Mesenchymal stem cell (in vitro differentiated cells and primary cell): ENCODE measurements at regions not wholly inside any gene's neighbourhood (a gene's known extent, or its start where the extent isn't known, plus 50 kb on each side); places are given as distances from the start of the nearest gene placed in this dataset.

Source experiments
- DNase-seq: peaks from one replicate; pipeline ENCODE4 v3.0.0-alpha.2; 2013
- H2AFZ ChIP-seq: one replicate; pipeline ENCODE4 v1.6.1; 2013; ENCODE audit warnings: low read depth, mild to moderate bottlenecking, control low read depth, inconsistent platforms, low read length, moderate library complexity
- H2AK5ac ChIP-seq: 2 replicates; pipeline ENCODE4 v1.6.1; 2013; ENCODE audit warnings: low read length, moderate library complexity, mild to moderate bottlenecking, inconsistent platforms; ENCODE audit not compliant: severe bottlenecking
- H2BK120ac ChIP-seq: one replicate; pipeline ENCODE4 v1.6.1; 2013; ENCODE audit warnings: low read depth, mild to moderate bottlenecking, inconsistent platforms, low read length, moderate library complexity
- H2BK12ac ChIP-seq, 2 experiments: one replicate each; pipeline ENCODE4 v1.6.1; 2013; ENCODE audit warnings: inconsistent platforms in 2 of 2, low read length in 2 of 2, mild to moderate bottlenecking in 2 of 2, moderate library complexity in 2 of 2, control low read depth in 1 of 2
- H2BK15ac ChIP-seq: one replicate; pipeline ENCODE4 v1.6.1; 2013; ENCODE audit warnings: mild to moderate bottlenecking, low read depth, inconsistent platforms; ENCODE audit not compliant: poor library complexity, severe bottlenecking
- H2BK5ac ChIP-seq: 2 replicates; pipeline ENCODE4 v1.6.1; 2013; ENCODE audit warnings: low read depth, mild to moderate bottlenecking, low read length, control low read depth, inconsistent platforms; ENCODE audit not compliant: poor library complexity, severe bottlenecking
- H3K14ac ChIP-seq, 2 experiments: one replicate each; pipeline ENCODE4 v1.6.1; 2013; ENCODE audit warnings: inconsistent platforms in 2 of 2, low read length in 2 of 2, control low read depth in 1 of 2, mild to moderate bottlenecking in 1 of 2, moderate library complexity in 1 of 2
- H3K18ac ChIP-seq, 2 experiments: one replicate each; pipeline ENCODE4 v1.6.1; 2013; ENCODE audit warnings: inconsistent platforms in 2 of 2, low read length in 2 of 2, control low read depth in 1 of 2, low read depth in 1 of 2, mild to moderate bottlenecking in 1 of 2
- H3K23ac ChIP-seq, 2 experiments: one replicate each; pipeline ENCODE4 v1.6.1; 2013; ENCODE audit warnings: inconsistent platforms in 2 of 2, low read length in 2 of 2, mild to moderate bottlenecking in 2 of 2, moderate library complexity in 2 of 2, control low read depth in 1 of 2
- H3K27ac ChIP-seq: 2 replicates; pipeline ENCODE4 v1.5.1; 2013; ENCODE audit warnings: mild to moderate bottlenecking, moderate library complexity, low read length, control low read depth, inconsistent platforms; ENCODE audit not compliant: poor library complexity, severe bottlenecking
- H3K27me3 ChIP-seq, 2 experiments: 2 replicates each; pipeline versions ENCODE4 v1.6.1 to v1.7.0; 2013; ENCODE audit warnings: low read length in 2 of 2, mild to moderate bottlenecking in 2 of 2, moderate library complexity in 2 of 2, control low read depth in 1 of 2, inconsistent platforms in 1 of 2; ENCODE audit not compliant: control insufficient read depth in 1 of 2, insufficient read depth in 1 of 2
- H3K36me3 ChIP-seq, 2 experiments: 2 replicates each; pipeline versions ENCODE4 v1.6.1 to v1.7.0; 2013; ENCODE audit warnings: low read length in 2 of 2, control low read depth in 1 of 2, inconsistent platforms in 1 of 2, low read depth in 1 of 2, mild to moderate bottlenecking in 1 of 2; ENCODE audit not compliant: insufficient read depth in 2 of 2, control insufficient read depth in 1 of 2
- H3K4ac ChIP-seq, 2 experiments: one replicate each; pipeline ENCODE4 v1.6.1; 2013; ENCODE audit warnings: inconsistent platforms in 2 of 2, low read length in 2 of 2, mild to moderate bottlenecking in 2 of 2, moderate library complexity in 2 of 2, control low read depth in 1 of 2, low read depth in 1 of 2
- H3K4me1 ChIP-seq: 2 replicates; pipeline ENCODE4 v1.6.1; 2013; ENCODE audit warnings: low read depth, low read length, control low read depth; ENCODE audit not compliant: control insufficient read depth, insufficient read depth
- H3K4me2 ChIP-seq: 2 replicates; pipeline ENCODE4 v1.6.1; 2013; ENCODE audit warnings: low read length, mild to moderate bottlenecking, inconsistent platforms; ENCODE audit not compliant: poor library complexity, severe bottlenecking
- H3K4me3 ChIP-seq, 2 experiments: 2 replicates each; pipeline versions ENCODE4 v1.5.1 to v1.7.0; 2013; ENCODE audit warnings: low read length in 2 of 2, mild to moderate bottlenecking in 2 of 2, control low read depth in 1 of 2, low read depth in 1 of 2; ENCODE audit not compliant: insufficient read depth in 1 of 2
- H3K79me1 ChIP-seq: replicated peaks from 2 replicates; pipeline ENCODE4 v1.6.1; 2013; ENCODE audit warnings: mild to moderate bottlenecking, control low read depth, low read length, inconsistent platforms; ENCODE audit not compliant: poor library complexity, severe bottlenecking
- H3K9ac ChIP-seq: 2 replicates; pipeline ENCODE4 v1.7.0; 2013; ENCODE audit warnings: mild to moderate bottlenecking, low read length, moderate library complexity
- H3K9me3 ChIP-seq: 2 replicates; pipeline ENCODE4 v1.7.0; 2013; ENCODE audit warnings: mild to moderate bottlenecking, low read length; ENCODE audit not compliant: control insufficient read depth
- H4K8ac ChIP-seq: one replicate; pipeline ENCODE4 v1.6.1; 2013; ENCODE audit warnings: inconsistent platforms, mild to moderate bottlenecking, low read length, moderate library complexity
- H4K91ac ChIP-seq: one replicate; pipeline ENCODE4 v1.6.1; 2013; ENCODE audit warnings: mild to moderate bottlenecking, low read length, inconsistent platforms
- WGBS: methylation state at CpG from one replicate; pipeline ENCODE4 v1.1.7; 2013; ENCODE audit warnings: mixed read lengths; 5-methylcytosine and 5-hydroxymethylcytosine counted together

DNA sequence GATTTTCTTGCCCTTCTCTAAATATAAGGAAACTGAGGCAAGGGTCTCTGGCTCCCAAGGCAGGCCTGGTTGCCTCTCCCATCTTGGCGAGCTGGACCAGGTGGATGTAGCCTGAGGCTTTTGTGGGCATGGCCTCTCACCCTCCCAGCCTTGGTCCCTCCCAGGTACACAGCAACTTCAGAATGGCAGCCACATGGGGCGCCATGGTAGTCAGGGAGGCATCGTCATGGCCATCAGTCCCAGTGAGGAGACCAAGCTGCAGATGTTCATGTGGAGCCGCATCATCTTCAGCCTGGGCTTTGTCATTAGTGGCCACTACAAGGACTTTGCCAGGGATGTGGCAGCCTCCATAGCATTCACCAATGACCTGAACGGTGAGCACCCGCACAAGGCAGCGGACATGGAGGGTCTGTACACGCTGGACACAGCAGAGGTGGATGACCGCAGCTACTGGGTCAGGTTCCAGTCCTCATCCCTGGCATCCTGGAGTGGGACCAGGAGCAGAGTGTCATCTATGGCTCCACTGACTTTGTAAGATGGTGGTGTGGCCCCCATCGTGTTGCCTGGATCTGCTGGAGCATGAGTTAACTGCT lies 165.8 kb upstream of the ZNF267 start:
- Histone ChIP-seq H3K4me1 (no peaks in the 10 kb centered on the region), H4K8ac (no peak overlapping the region), H3K79me1 (no peaks in the 10 kb centered on the region), H2BK120ac (no peak overlapping the region), H3K4ac (no peak overlapping the region), H3K14ac (no peak overlapping the region), H3K23ac (no peak overlapping the region), H3K27ac (no peak overlapping the region), H3K36me3 (peaks cover 56 to 59% of the 10 kb centered on the region in 2 experiments), H2AK5ac (no peak overlapping the region), H3K9ac (no peak overlapping the region), H3K9me3 (no peaks in the 10 kb centered on the region), H3K18ac (no peak overlapping the region), H2BK12ac (no peak overlapping the region), H2AFZ (no peak overlapping the region), H3K4me2 (no peak overlapping the region), H4K91ac (no peak overlapping the region), H3K4me3 (no peak overlapping the region), H2BK5ac (no peak overlapping the region), H2BK15ac (no peak overlapping the region), H3K27me3 (peaks cover 0 to 4% of the 10 kb centered on the region in 2 experiments)
- no peak for DNase-seq
- 96% methylated on average over 10 of the region's 10 CpGs for WGBS

DNA sequence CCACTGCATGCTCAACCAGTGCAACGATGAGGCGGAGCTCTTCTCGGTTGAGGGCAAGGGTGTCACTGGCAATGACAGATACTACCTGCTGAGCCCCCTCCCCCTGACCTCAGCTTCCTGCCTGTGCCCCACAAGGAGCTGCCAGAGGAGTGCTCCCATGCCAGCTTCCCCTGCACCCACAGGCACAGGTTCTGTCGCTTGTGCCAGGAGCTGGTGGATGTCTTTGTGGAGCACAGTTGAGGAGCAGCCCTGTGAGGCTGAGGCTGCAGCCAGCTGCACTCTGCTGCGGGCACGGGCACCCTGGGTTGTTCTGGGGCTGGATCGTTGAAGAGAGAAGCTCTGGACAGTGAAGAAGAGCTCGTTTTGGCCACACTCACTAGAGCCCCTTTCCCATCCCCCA lies 165.3 kb upstream of the ZNF267 start:
- no peak overlapping the region for H2AFZ ChIP-seq
- H3K79me1 ChIP-seq = no peaks in the 10 kb centered on the region
- no peak overlapping the region for H2AK5ac ChIP-seq
- no peak overlapping the region for H2BK120ac ChIP-seq
- no peak overlapping the region for H2BK15ac ChIP-seq
- H4K8ac ChIP-seq = no peak overlapping the region
- peaks cover 52 to 54% of the 10 kb centered on the region in 2 experiments for H3K36me3 ChIP-seq
- no peak overlapping the region for H3K9ac ChIP-seq
- H3K4me1 ChIP-seq = no peaks in the 10 kb centered on the region
- WGBS = 85% methylated on average over 8 of the region's 8 CpGs
- no peak overlapping the region for H3K4me3 ChIP-seq
- no peak overlapping the region for H3K4ac ChIP-seq
- no peaks in the 10 kb centered on the region for H3K9me3 ChIP-seq
- H4K91ac ChIP-seq = no peak overlapping the region
- H3K18ac ChIP-seq = no peak overlapping the region
- peaks cover 0 to 4% of the 10 kb centered on the region in 2 experiments for H3K27me3 ChIP-seq
- H2BK12ac ChIP-seq = no peak overlapping the region
- no peak overlapping the region for H3K27ac ChIP-seq
- H3K14ac ChIP-seq = no peak overlapping the region
- no peak overlapping the region for H3K4me2 ChIP-seq
- DNase-seq = no peak
- no peak overlapping the region for H2BK5ac ChIP-seq
- no peak overlapping the region for H3K23ac ChIP-seq

DNA sequence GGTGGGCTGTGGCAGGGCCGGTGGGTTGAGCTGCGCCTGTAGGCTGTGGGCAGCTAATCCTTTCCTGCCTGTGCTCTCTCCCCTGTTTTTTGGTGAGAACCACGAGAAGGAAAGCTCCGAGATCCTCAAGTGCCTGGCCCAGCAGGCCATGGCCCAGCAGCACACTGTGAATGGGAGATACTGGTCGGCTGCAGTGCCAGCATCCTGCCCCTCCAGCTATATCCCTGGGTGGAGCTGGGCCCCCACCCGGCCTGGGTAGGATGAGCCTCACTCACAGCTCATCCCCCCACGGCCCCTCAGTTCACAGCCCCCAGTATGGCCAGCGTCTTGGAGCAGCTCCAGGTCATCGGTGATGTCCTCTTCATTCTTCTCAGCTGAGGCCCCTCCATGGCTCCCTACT lies 164.4 kb upstream of the ZNF267 start:
- no peak overlapping the region for H2BK5ac ChIP-seq
- peaks cover under 1% of the 10 kb centered on the region for H3K79me1 ChIP-seq
- WGBS = 85% methylated on average over 7 of the region's 9 CpGs
- no peak overlapping the region for H2AFZ ChIP-seq
- no peak overlapping the region for H2BK15ac ChIP-seq
- no peak overlapping the region for H4K91ac ChIP-seq
- no peak overlapping the region for H3K4me3 ChIP-seq
- no peak overlapping the region for H4K8ac ChIP-seq
- H3K4me1 ChIP-seq = peaks cover under 1% of the 10 kb centered on the region
- H3K23ac ChIP-seq = no peak overlapping the region
- no peak overlapping the region for H3K27ac ChIP-seq
- no peak overlapping the region for H3K18ac ChIP-seq
- H3K9me3 ChIP-seq = no peaks in the 10 kb centered on the region
- H3K4ac ChIP-seq = no peak overlapping the region
- DNase-seq = no peak
- no peak overlapping the region for H2AK5ac ChIP-seq
- no peak overlapping the region for H3K4me2 ChIP-seq
- H2BK120ac ChIP-seq = no peak overlapping the region
- peaks cover 43 to 46% of the 10 kb centered on the region in 2 experiments for H3K36me3 ChIP-seq
- peaks cover 0 to 4% of the 10 kb centered on the region in 2 experiments for H3K27me3 ChIP-seq
- no peak overlapping the region for H3K14ac ChIP-seq
- H2BK12ac ChIP-seq = no peak overlapping the region
- no peak overlapping the region for H3K9ac ChIP-seq

DNA sequence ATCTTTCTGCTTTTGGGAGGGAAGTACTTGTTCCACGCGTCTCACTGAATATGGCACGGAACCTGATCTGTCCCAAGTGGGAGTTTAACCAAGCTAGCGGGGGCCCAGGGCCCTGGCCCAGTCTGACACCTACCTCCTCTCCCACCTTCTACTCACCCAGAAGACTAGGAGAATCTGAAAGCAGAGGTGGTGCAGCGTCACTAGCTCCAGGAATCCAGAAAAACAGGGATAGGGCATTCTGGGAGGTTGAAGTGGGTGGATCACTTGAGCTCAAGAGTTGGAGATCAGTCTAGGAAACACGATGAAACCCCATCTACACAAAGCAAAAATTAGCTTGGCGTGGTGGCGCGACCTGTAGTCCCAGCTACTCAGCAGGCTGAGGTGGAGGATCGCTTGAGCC lies 163.5 kb upstream of the ZNF267 start:
- no peak overlapping the region for H4K8ac ChIP-seq
- no peak for DNase-seq
- no peak overlapping the region for H4K91ac ChIP-seq
- H3K4ac ChIP-seq = no peak overlapping the region
- H3K14ac ChIP-seq = no peak overlapping the region
- H3K27me3 ChIP-seq = peaks cover 0 to 4% of the 10 kb centered on the region in 2 experiments
- no peak overlapping the region for H3K9ac ChIP-seq
- H3K79me1 ChIP-seq = peaks cover 8% of the 10 kb centered on the region
- 76% methylated on average over 10 of the region's 10 CpGs for WGBS
- H2BK5ac ChIP-seq = no peak overlapping the region
- H3K23ac ChIP-seq = no peak overlapping the region
- no peak overlapping the region for H2AFZ ChIP-seq
- no peak overlapping the region for H2AK5ac ChIP-seq
- H3K36me3 ChIP-seq = peaks cover 36 to 39% of the 10 kb centered on the region in 2 experiments
- H2BK12ac ChIP-seq = no peak overlapping the region
- no peak overlapping the region for H3K4me2 ChIP-seq
- H3K18ac ChIP-seq = no peak overlapping the region
- H2BK15ac ChIP-seq = no peak overlapping the region
- peaks cover 5% of the 10 kb centered on the region for H3K4me1 ChIP-seq
- no peak overlapping the region for H2BK120ac ChIP-seq
- H3K4me3 ChIP-seq = no peak overlapping the region
- no peaks in the 10 kb centered on the region for H3K9me3 ChIP-seq
- no peak overlapping the region for H3K27ac ChIP-seq
